ENCODE measurements at regions not wholly inside any gene's neighbourhood (a gene's known extent, or its start where the extent isn't known, plus 50 kb on each side); places are given as distances from the start of the nearest gene placed in this dataset.

DNA sequence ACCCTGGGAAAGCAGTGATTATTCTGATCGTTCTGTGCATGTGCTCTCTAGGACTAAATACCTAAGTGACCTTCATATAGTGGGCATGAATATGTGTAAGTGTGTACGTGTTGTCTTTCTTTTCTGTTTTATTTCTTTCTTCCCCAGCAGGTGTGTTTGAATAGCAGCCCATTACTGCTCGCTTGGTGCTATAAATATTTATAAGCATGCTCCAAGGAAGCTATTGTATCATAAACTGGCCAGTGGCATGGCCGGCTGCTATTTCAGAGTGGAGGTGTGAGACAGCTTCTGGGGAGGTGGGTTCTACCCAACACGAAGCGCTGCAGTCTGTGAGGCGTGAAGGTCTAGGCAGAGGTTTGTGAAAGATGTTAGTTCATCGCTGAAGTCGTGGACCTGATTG is 641.8 kb downstream of the NTRK3 start:
- TF ChIP-seq CTCF (IDR thresholded peaks at IDR 0.05) (no peak), POLR2AphosphoS5 (IDR thresholded peaks at IDR 0.05) (no peak)
